Vagina (tissue), 2 donors: ENCODE measurements at regions not wholly inside any gene's neighbourhood (a gene's known extent, or its start where the extent isn't known, plus 50 kb on each side); places are given as distances from the start of the nearest gene placed in this dataset.

Source experiments
- POLR2A ChIP-seq, 2 donors: fragments of 450-650 bp; IDR thresholded peaks; one replicate each; pipeline ENCODE4 v1.6.1; 2017; ENCODE audit warnings: antibody characterized with exemption in 2 of 2, mild to moderate bottlenecking in 2 of 2, moderate library complexity in 2 of 2
- TF ChIP-seq, protein P1 (sequence below), 3 experiments: fragments of 450-650 bp in 2 of 3; fragments of 200-600 bp in 1 of 3; sonication (generic) in 1 of 3; IDR thresholded peaks; one replicate each; pipeline ENCODE4 v1.5.1; 2017 to 2019; ENCODE audit warnings: antibody characterized with exemption in 3 of 3, mild to moderate bottlenecking in 2 of 3, moderate library complexity in 2 of 3

DNA sequence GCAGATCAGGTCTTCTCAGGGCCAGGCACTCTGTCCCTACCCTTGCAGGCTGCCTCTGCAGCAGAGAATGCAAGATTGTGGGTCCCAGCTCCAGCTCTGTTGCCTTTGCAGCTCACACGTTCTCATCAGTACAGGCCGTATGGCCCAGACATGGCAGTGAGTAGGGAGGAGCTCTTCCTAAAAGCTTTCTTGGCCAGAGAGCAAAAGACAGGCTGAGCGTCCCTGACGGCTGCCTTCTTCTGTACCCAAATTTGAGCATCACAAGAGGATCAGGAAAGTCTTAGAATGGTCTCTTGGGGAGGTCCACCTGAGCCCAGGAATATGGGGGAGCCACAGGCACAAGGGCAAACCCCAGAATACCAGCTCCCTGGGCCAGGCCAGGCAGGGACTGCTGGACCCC is 266.3 kb upstream of the ZMIZ1 start:
- TF ChIP-seq, protein P1, sequence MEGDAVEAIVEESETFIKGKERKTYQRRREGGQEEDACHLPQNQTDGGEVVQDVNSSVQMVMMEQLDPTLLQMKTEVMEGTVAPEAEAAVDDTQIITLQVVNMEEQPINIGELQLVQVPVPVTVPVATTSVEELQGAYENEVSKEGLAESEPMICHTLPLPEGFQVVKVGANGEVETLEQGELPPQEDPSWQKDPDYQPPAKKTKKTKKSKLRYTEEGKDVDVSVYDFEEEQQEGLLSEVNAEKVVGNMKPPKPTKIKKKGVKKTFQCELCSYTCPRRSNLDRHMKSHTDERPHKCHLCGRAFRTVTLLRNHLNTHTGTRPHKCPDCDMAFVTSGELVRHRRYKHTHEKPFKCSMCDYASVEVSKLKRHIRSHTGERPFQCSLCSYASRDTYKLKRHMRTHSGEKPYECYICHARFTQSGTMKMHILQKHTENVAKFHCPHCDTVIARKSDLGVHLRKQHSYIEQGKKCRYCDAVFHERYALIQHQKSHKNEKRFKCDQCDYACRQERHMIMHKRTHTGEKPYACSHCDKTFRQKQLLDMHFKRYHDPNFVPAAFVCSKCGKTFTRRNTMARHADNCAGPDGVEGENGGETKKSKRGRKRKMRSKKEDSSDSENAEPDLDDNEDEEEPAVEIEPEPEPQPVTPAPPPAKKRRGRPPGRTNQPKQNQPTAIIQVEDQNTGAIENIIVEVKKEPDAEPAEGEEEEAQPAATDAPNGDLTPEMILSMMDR (IDR thresholded peaks at IDR 0.05), result no peak
- no peak for TF ChIP-seq POLR2A (IDR thresholded peaks at IDR 0.05)
